ENCODE measurements at regions not wholly inside any gene's neighbourhood (a gene's known extent, or its start where the extent isn't known, plus 50 kb on each side); places are given as distances from the start of the nearest gene placed in this dataset.

GRCh38 chr12:98182821-98183220, 332.6 kb upstream of the TMPO start:
- Histone ChIP-seq H3K27me3 (ENCODE audit: control insufficient read depth, insufficient read depth, low read length) (no peaks in the 10 kb centered on the region), H3K4me3 (ENCODE audit: low read depth, low read length) (no peak overlapping the region), H3K27ac (ENCODE audit: low read depth, low read length) (no peak overlapping the region), H3K9me3 (ENCODE audit: control insufficient read depth, insufficient read depth, low read length) (no peaks in the 10 kb centered on the region)
- POLR2A ChIA-PET, result no interaction called here
- no peak for DNase-seq (ENCODE audit: low read depth, low spot score)
- CTCF ChIA-PET, result no interaction called here
- no peak for TF ChIP-seq CTCF (IDR thresholded peaks at IDR 0.05; ENCODE audit: low read depth, low read length)

- no peak for TF ChIP-seq CTCF (IDR thresholded peaks at IDR 0.05; ENCODE audit: low read depth, low read length)
- DNase-seq (ENCODE audit: low read depth, low spot score), result no peak
- H3K4me3 ChIP-seq (ENCODE audit: low read depth, low read length), result no peak overlapping the region
- H3K9me3 ChIP-seq (ENCODE audit: control insufficient read depth, insufficient read depth, low read length), result no peaks in the 10 kb centered on the region
- H3K27ac ChIP-seq (ENCODE audit: low read depth, low read length), result no peak overlapping the region
- no peaks in the 10 kb centered on the region for H3K27me3 ChIP-seq (ENCODE audit: control insufficient read depth, insufficient read depth, low read length)
- CTCF ChIA-PET, result no interaction called here
- POLR2A ChIA-PET, result no interaction called here
These were observed 329.8 kb upstream of the TMPO start for GRCh38 chr12:98185606-98186005.

GRCh38 chr12:98188650-98189077, 326.7 kb upstream of the TMPO start:
- CTCF ChIA-PET, result no interaction called here
- no peak overlapping the region for H3K4me3 ChIP-seq (ENCODE audit: low read depth, low read length)
- H3K27me3 ChIP-seq (ENCODE audit: control insufficient read depth, insufficient read depth, low read length), result no peaks in the 10 kb centered on the region
- no peak for DNase-seq (ENCODE audit: low read depth, low spot score)
- no peak for TF ChIP-seq CTCF (IDR thresholded peaks at IDR 0.05; ENCODE audit: low read depth, low read length)
- no peak overlapping the region for H3K27ac ChIP-seq (ENCODE audit: low read depth, low read length)
- POLR2A ChIA-PET, result no interaction called here
- H3K9me3 ChIP-seq (ENCODE audit: control insufficient read depth, insufficient read depth, low read length), result no peaks in the 10 kb centered on the region

- no peak for TF ChIP-seq CTCF (IDR thresholded peaks at IDR 0.05; ENCODE audit: low read depth, low read length)
- no peak overlapping the region for H3K27ac ChIP-seq (ENCODE audit: low read depth, low read length)
- POLR2A ChIA-PET, result no interaction called here
- no peak for DNase-seq (ENCODE audit: low read depth, low spot score)
- no peaks in the 10 kb centered on the region for H3K27me3 ChIP-seq (ENCODE audit: control insufficient read depth, insufficient read depth, low read length)
- CTCF ChIA-PET, result no interaction called here
- no peaks in the 10 kb centered on the region for H3K9me3 ChIP-seq (ENCODE audit: control insufficient read depth, insufficient read depth, low read length)
- H3K4me3 ChIP-seq (ENCODE audit: low read depth, low read length), result no peak overlapping the region
These were observed 320.8 kb upstream of the TMPO start for GRCh38 chr12:98194591-98194990.

- H3K4me3 ChIP-seq (ENCODE audit: low read depth, low read length), result no peak overlapping the region
- no peak for TF ChIP-seq CTCF (IDR thresholded peaks at IDR 0.05; ENCODE audit: low read depth, low read length)
- H3K9me3 ChIP-seq (ENCODE audit: control insufficient read depth, insufficient read depth, low read length), result no peaks in the 10 kb centered on the region
- H3K27me3 ChIP-seq (ENCODE audit: control insufficient read depth, insufficient read depth, low read length), result no peaks in the 10 kb centered on the region
- CTCF ChIA-PET, result no interaction called here
- H3K27ac ChIP-seq (ENCODE audit: low read depth, low read length), result no peak overlapping the region
- no peak for DNase-seq (ENCODE audit: low read depth, low spot score)
- POLR2A ChIA-PET, result no interaction called here
These were observed 317.0 kb upstream of the TMPO start for GRCh38 chr12:98198261-98198982.

Data from AG04450 (cell line).